ENCODE measurements at regions not wholly inside any gene's neighbourhood (a gene's known extent, or its start where the extent isn't known, plus 50 kb on each side); places are given as distances from the start of the nearest gene placed in this dataset.

DNA sequence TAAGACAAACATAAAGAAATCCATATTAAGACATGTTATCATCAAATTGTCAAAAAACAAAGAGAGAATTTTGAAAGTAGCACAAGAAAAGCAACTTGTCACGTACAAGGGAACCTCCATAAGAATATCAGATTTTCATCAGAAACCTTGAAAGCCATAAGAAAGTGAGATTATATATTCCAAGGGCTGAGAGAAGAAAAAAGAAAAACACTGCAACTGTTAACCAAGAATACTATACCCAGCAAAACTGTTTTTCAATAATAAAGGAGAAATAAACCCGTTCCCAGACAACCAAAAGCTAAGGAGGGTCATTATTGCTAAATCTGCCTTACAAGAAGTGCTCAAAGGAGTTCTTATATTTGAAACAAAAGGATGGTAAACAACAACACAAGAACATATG lies 94.7 kb upstream of the TSPAN8 start:
- WGBS, 2 donors, result 76 to 89% methylated on average over 2 of the region's 2 CpGs
- no peak overlapping the region for H3K4me3 ChIP-seq
- H3K27ac ChIP-seq, result no peak overlapping the region
- H3K27me3 ChIP-seq, result no peaks in the 10 kb centered on the region
- TF ChIP-seq POLR2A (IDR thresholded peaks at IDR 0.05), result no peak
- TF ChIP-seq, protein P1, sequence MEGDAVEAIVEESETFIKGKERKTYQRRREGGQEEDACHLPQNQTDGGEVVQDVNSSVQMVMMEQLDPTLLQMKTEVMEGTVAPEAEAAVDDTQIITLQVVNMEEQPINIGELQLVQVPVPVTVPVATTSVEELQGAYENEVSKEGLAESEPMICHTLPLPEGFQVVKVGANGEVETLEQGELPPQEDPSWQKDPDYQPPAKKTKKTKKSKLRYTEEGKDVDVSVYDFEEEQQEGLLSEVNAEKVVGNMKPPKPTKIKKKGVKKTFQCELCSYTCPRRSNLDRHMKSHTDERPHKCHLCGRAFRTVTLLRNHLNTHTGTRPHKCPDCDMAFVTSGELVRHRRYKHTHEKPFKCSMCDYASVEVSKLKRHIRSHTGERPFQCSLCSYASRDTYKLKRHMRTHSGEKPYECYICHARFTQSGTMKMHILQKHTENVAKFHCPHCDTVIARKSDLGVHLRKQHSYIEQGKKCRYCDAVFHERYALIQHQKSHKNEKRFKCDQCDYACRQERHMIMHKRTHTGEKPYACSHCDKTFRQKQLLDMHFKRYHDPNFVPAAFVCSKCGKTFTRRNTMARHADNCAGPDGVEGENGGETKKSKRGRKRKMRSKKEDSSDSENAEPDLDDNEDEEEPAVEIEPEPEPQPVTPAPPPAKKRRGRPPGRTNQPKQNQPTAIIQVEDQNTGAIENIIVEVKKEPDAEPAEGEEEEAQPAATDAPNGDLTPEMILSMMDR (IDR thresholded peaks at IDR 0.05), result no peak
- TF ChIP-seq EP300 (IDR thresholded peaks at IDR 0.05), result no peak
- no peaks in the 10 kb centered on the region for H3K4me1 ChIP-seq
- H3K9me3 ChIP-seq, result peaks cover 0 to 24% (median 4%) of the 10 kb centered on the region in 4 donors
- DNase-seq (ENCODE audit: low spot score in 2 of 2), result no peak
- H3K36me3 ChIP-seq, result no peaks in the 10 kb centered on the region

- Histone ChIP-seq H3K4me3 (no peak overlapping the region), H3K27me3 (no peaks in the 10 kb centered on the region), H3K27ac (no peak overlapping the region), H3K9me3 (peaks cover 0 to 24% (median 4%) of the 10 kb centered on the region in 4 donors), H3K36me3 (no peaks in the 10 kb centered on the region), H3K4me1 (no peaks in the 10 kb centered on the region)
- DNase-seq (ENCODE audit: low spot score in 2 of 2), result no peak
- 16 to 18% methylated on average over 4 of the region's 4 CpGs for WGBS, 2 donors
- TF ChIP-seq POLR2A (IDR thresholded peaks at IDR 0.05) (no peak), EP300 (IDR thresholded peaks at IDR 0.05) (no peak)
- TF ChIP-seq, protein P1 (IDR thresholded peaks at IDR 0.05), result no peak
Measured at GRCh38 chr12:71250166-71250565, 92.4 kb upstream of the TSPAN8 start.

DNA sequence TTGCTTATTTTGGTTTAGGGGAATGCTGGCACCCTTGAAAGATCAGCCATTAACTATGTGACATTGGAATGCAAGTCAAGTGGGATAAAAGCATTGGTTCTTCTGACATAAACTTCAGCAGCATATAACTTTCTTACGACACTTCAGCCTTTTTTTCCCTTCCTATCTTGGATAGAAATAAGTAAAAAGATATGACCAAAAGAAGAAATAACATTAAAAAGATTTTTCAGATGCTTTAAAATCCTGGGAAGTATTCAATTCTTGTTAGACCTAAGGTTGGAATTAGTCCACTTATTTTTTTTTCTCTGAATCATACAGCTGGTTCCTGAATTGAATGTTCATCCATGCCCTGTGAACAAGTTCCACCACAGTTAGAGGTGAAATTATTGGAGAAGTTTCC lies 85.6 kb upstream of the TSPAN8 start:
- no peak for DNase-seq (ENCODE audit: low spot score in 2 of 2)
- peaks cover 0 to 20% (median 2%) of the 10 kb centered on the region in 4 donors for H3K4me1 ChIP-seq
- H3K27me3 ChIP-seq, result no peaks in the 10 kb centered on the region
- 30 to 38% methylated on average over 1 of the region's 1 CpG for WGBS, 2 donors
- H3K9me3 ChIP-seq, result no peaks in the 10 kb centered on the region
- TF ChIP-seq POLR2A (IDR thresholded peaks at IDR 0.05) (no peak), EP300 (IDR thresholded peaks at IDR 0.05) (no peak)
- TF ChIP-seq, protein P1 (IDR thresholded peaks at IDR 0.05), result no peak
- H3K27ac ChIP-seq, result peak overlapping the region in 1 of 4 donors; percentile 18
- no peaks in the 10 kb centered on the region for H3K36me3 ChIP-seq
- H3K4me3 ChIP-seq, result no peak overlapping the region

DNA sequence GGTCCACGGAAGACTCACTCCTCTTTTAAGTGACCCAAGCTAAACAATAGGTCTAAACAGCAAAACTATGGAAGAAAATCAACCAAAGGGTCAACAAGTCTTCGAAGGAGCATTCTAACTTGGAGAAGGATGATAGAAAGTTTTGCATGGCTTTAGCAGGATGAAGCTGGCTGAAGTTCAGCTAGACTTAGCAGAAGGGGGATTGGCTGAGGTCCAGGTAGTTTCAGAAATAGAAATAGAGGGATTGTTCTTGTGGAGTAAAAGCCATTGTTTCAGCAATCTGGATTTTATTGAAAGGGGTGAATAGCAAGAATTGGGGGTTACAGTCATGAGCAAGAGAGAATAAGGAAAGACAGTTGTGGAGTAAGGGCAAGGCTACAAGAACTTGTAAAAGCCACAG lies 84.7 kb upstream of the TSPAN8 start:
- 22 to 25% methylated on average over 2 of the region's 2 CpGs for WGBS, 2 donors
- Histone ChIP-seq H3K36me3 (no peaks in the 10 kb centered on the region), H3K9me3 (no peaks in the 10 kb centered on the region), H3K4me1 (peaks cover 0 to 20% (median 2%) of the 10 kb centered on the region in 4 donors), H3K4me3 (no peak overlapping the region), H3K27ac (no peak overlapping the region), H3K27me3 (no peaks in the 10 kb centered on the region)
- no peak for TF ChIP-seq EP300 (IDR thresholded peaks at IDR 0.05)
- TF ChIP-seq, protein P1 (IDR thresholded peaks at IDR 0.05), result no peak
- no peak for TF ChIP-seq POLR2A (IDR thresholded peaks at IDR 0.05)
- no peak for DNase-seq (ENCODE audit: low spot score in 2 of 2)

- 48 to 59% methylated on average over 3 of the region's 3 CpGs for WGBS, 2 donors
- Histone ChIP-seq H3K27ac (peak overlapping the region in 1 of 4 donors; percentile 35), H3K4me3 (no peak overlapping the region)
Measured at GRCh38 chr12:71240946-71241345, 83.1 kb upstream of the TSPAN8 start.

More at GRCh38 chr12:71240946-71241345, 83.1 kb upstream of the TSPAN8 start:
- TF ChIP-seq POLR2A (IDR thresholded peaks at IDR 0.05) (no peak), EP300 (IDR thresholded peaks at IDR 0.05) (no peak)
- TF ChIP-seq, protein P1 (IDR thresholded peaks at IDR 0.05), result no peak
- H3K4me1 ChIP-seq, result peaks cover 0 to 20% (median 2%) of the 10 kb centered on the region in 4 donors
- H3K27me3 ChIP-seq, result no peaks in the 10 kb centered on the region
- H3K36me3 ChIP-seq, result no peaks in the 10 kb centered on the region
- no peaks in the 10 kb centered on the region for H3K9me3 ChIP-seq
- no peak for DNase-seq (ENCODE audit: low spot score in 2 of 2)
